GM12878 (cell line): ENCODE measurements at regions not wholly inside any gene's neighbourhood (a gene's known extent, or its start where the extent isn't known, plus 50 kb on each side); places are given as distances from the start of the nearest gene placed in this dataset.

Source experiments
- ATAC-seq: fragments of 200-7000 bp; cut with Tn5 transposase; 3 replicates; pipeline ENCODE4 v1.9.1; 2020; ENCODE audit warnings: mild to moderate bottlenecking, moderate library complexity
- BruUV-seq: library from RNA; stranded (reverse); fragments of 400-500 nt; replicated peaks from 2 replicates; lab custom pipeline; 2021; lab: Mats Ljungman, UMichigan
- CTCF ChIA-PET: fragments of 300-600 bp; sonication (Branson Sonifier 250); formaldehyde crosslinking; extraction: SDS; loops from one replicate; lab custom pipeline; 2021; ENCODE audit warnings: inconsistent platforms; lab: Yijun Ruan, JAX
- POLR2A ChIA-PET: fragments of 350-600 bp; formaldehyde crosslinking; extraction: SDS; loops from one replicate; lab custom pipeline; 2021; ENCODE audit warnings: inconsistent platforms; lab: Charles Lee
- RAD21 ChIA-PET: fragments of 300-600 bp; sonication (Branson Sonifier 250); formaldehyde crosslinking; loops from one replicate; lab custom pipeline; 2023; ENCODE audit warnings: antibody characterized with exemption; ENCODE audit not compliant: unreplicated experiment; lab: Charles Lee
- SMC1A ChIA-PET: fragments of 300-600 bp; sonication (Branson Sonifier 250); formaldehyde crosslinking; loops from one replicate; lab custom pipeline; 2023; ENCODE audit not compliant: unreplicated experiment, uncharacterized antibody; lab: Charles Lee
- DNase-seq: peaks from one replicate; pipeline ENCODE4 v3.0.0-alpha.2; 2011; ENCODE audit warnings: low read depth, low spot score
- FAIRE-seq: peaks from 3 replicates; lab custom pipeline; 2011; peaks lifted over from hg19 to GRCh38; lab: Jason Lieb, UNC
- H2AFZ ChIP-seq: 2 replicates; pipeline ENCODE4 v1.6.0; 2011; ENCODE audit warnings: low read depth, low read length, control low read depth; ENCODE audit not compliant: control insufficient read depth
- H3K27ac ChIP-seq: 2 replicates; pipeline ENCODE4 v1.5.1; 2011; ENCODE audit warnings: control low read depth; ENCODE audit not compliant: control insufficient read depth, insufficient read depth
- H3K27me3 ChIP-seq, 2 experiments: replicated peaks in 1 of 2; 2 replicates each; pipeline versions ENCODE4 v1.6.0 to v1.6.1; 2011; ENCODE audit warnings: low read length in 1 of 2; ENCODE audit not compliant: control insufficient read depth in 2 of 2, insufficient read depth in 2 of 2
- H3K36me3 ChIP-seq, 2 experiments: 2 replicates each; pipeline ENCODE4 v1.5.1; 2011; ENCODE audit warnings: low read length in 1 of 2; ENCODE audit not compliant: control insufficient read depth in 2 of 2, insufficient read depth in 2 of 2
- H3K4me1 ChIP-seq: 2 replicates; pipeline ENCODE4 v1.6.1; 2011; ENCODE audit warnings: mild to moderate bottlenecking, low read length, moderate library complexity, mixed read lengths; ENCODE audit not compliant: control insufficient read depth, insufficient read depth
- H3K4me2 ChIP-seq: 2 replicates; pipeline ENCODE4 v1.6.0; 2011; ENCODE audit warnings: control low read depth; ENCODE audit not compliant: control insufficient read depth, insufficient read depth
- H3K4me3 ChIP-seq: fragments of 200-600 bp; sonication (generic); 2 replicates; pipeline ENCODE4 v1.5.1; 2016
- H3K79me2 ChIP-seq: 2 replicates; pipeline ENCODE4 v1.6.0; 2011; ENCODE audit warnings: low read length; ENCODE audit not compliant: control insufficient read depth, insufficient read depth
- H3K9ac ChIP-seq: 2 replicates; pipeline ENCODE4 v1.8.0; 2011; ENCODE audit warnings: low read length, control low read depth, mixed read lengths; ENCODE audit not compliant: control insufficient read depth, insufficient read depth
- H3K9me3 ChIP-seq: replicated peaks from 3 replicates; pipeline ENCODE4 v1.5.1; 2011; ENCODE audit warnings: mild to moderate bottlenecking, low read length; ENCODE audit not compliant: control insufficient read depth, insufficient read depth
- H4K20me1 ChIP-seq: 2 replicates; pipeline ENCODE4 v1.6.0; 2011; ENCODE audit not compliant: control insufficient read depth, insufficient read depth
- ATF7 ChIP-seq: fragments of 450-650 bp; IDR thresholded peaks from 2 replicates; pipeline ENCODE4 v1.6.1; 2016; ENCODE audit warnings: low read depth, mild to moderate bottlenecking
- BHLHE40 ChIP-seq, 2 experiments: fragments of 450-650 bp in 1 of 2; IDR thresholded peaks; 2 replicates each; pipeline ENCODE4 v1.6.1; 2011 to 2017; ENCODE audit warnings: low read depth in 2 of 2, borderline replicate concordance in 1 of 2, improper control_type of control experiment in 1 of 2, low read length in 1 of 2, mild to moderate bottlenecking in 1 of 2
- CBFB ChIP-seq: IDR thresholded peaks from 2 replicates; pipeline ENCODE4 v1.6.1; 2016; ENCODE audit warnings: antibody characterized with exemption, low read depth
- CEBPB ChIP-seq, 2 experiments: fragments of 150-350 bp in 1 of 2; IDR thresholded peaks; 2 replicates each; pipeline ENCODE4 v1.6.1; 2012 to 2014; ENCODE audit warnings: low read depth in 2 of 2, low read length in 2 of 2, borderline replicate concordance in 1 of 2, inconsistent platforms in 1 of 2
- EED ChIP-seq: sonication (generic); IDR thresholded peaks from 2 replicates; pipeline ENCODE4 v1.6.1; 2016; ENCODE audit warnings: antibody characterized with exemption, low read depth
- MAX ChIP-seq: IDR thresholded peaks from 2 replicates; pipeline ENCODE4 v1.6.1; 2012; ENCODE audit warnings: low read depth, low read length, improper control_type of control experiment
- MEF2B ChIP-seq: fragments of 450-650 bp; IDR thresholded peaks from 2 replicates; pipeline ENCODE4 v1.6.1; 2018; ENCODE audit warnings: mild to moderate bottlenecking, moderate library complexity; ENCODE audit not compliant: partially characterized antibody, poor library complexity, severe bottlenecking
- MTA3 ChIP-seq: IDR thresholded peaks from 2 replicates; pipeline ENCODE4 v1.6.1; 2012; ENCODE audit warnings: low read length, inconsistent platforms, borderline replicate concordance
- NFXL1 ChIP-seq: fragments of 450-650 bp; IDR thresholded peaks from 2 replicates; pipeline ENCODE4 v1.6.1; 2017; ENCODE audit warnings: antibody characterized with exemption, mild to moderate bottlenecking, borderline replicate concordance
- NFYB ChIP-seq: IDR thresholded peaks from 2 replicates; pipeline ENCODE4 v1.6.1; 2011; ENCODE audit warnings: low read depth, mild to moderate bottlenecking, low read length, improper control_type of control experiment, moderate library complexity; ENCODE audit not compliant: insufficient read depth
- PKNOX1 ChIP-seq: fragments of 450-650 bp; IDR thresholded peaks from 2 replicates; pipeline ENCODE4 v1.6.1; 2016; ENCODE audit warnings: mild to moderate bottlenecking
- POLR2AphosphoS2 ChIP-seq: IDR thresholded peaks from 2 replicates; pipeline ENCODE4 v1.6.1; 2011; ENCODE audit warnings: low read depth, mild to moderate bottlenecking, low read length, improper control_type of control experiment, moderate library complexity
- RFX5 ChIP-seq: IDR thresholded peaks from 2 replicates; pipeline ENCODE4 v1.6.1; 2011; ENCODE audit warnings: low read depth, low read length, improper control_type of control experiment
- STAT3 ChIP-seq: IDR thresholded peaks from 2 replicates; pipeline ENCODE4 v1.6.1; 2011; ENCODE audit warnings: low read depth, low read length, improper control_type of control experiment
- TCF7 ChIP-seq: IDR thresholded peaks from 2 replicates; pipeline ENCODE4 v1.6.1; 2014; ENCODE audit warnings: antibody characterized with exemption, borderline replicate concordance
- ZNF207 ChIP-seq: fragments of 450-650 bp; IDR thresholded peaks from 2 replicates; pipeline ENCODE4 v1.6.1; 2014; ENCODE audit warnings: antibody characterized with exemption, mild to moderate bottlenecking, borderline replicate concordance
- ZNF217 ChIP-seq: fragments of 450-650 bp; IDR thresholded peaks from 2 replicates; pipeline ENCODE4 v1.6.1; 2017; ENCODE audit warnings: antibody characterized with exemption, mild to moderate bottlenecking
- WGBS: methylation state at CpG from one replicate; pipeline ENCODE4 v1.1.6; 2016; ENCODE audit warnings: low lambda C conversion rate; ENCODE audit not compliant: insufficient replicate concordance, insufficient coverage; ENCODE audit errors: missing lambda C conversion rate; 5-methylcytosine and 5-hydroxymethylcytosine counted together
- in situ Hi-C: fragments of 300-500 bp; cut with MboI; formaldehyde crosslinking; loops from 9 replicates; pipeline ENCODE4 v1.14.3; 2018; ENCODE audit warnings: mixed read lengths
- intact Hi-C: fragments of 100-400 bp; cut with micrococcal nuclease; formaldehyde crosslinking; loops from one replicate; pipeline ENCODE4 v1.14.2; 2022; ENCODE audit not compliant: unreplicated experiment

- Histone ChIP-seq H2AFZ (no peak overlapping the region), H3K36me3 (no peaks in the 10 kb centered on the region), H4K20me1 (no peaks in the 10 kb centered on the region), H3K4me1 (no peaks in the 10 kb centered on the region), H3K9me3 (no peaks in the 10 kb centered on the region), H3K4me3 (no peak overlapping the region), H3K4me2 (no peak overlapping the region), H3K79me2 (no peaks in the 10 kb centered on the region), H3K27ac (no peak overlapping the region), H3K9ac (no peak overlapping the region), H3K27me3 (no peaks in the 10 kb centered on the region)
- BruUV-seq = no TSS peak
- WGBS = 54% methylated on average over 12 of the region's 12 CpGs
- no peak for DNase-seq
- ChIA-PET SMC1A (no interaction called here), POLR2A (no interaction called here), CTCF (no interaction called here), RAD21 (no interaction called here)
- TF ChIP-seq MAX = no peak
- no peak for TF ChIP-seq TCF7
- no peak for TF ChIP-seq CBFB
- no peak for TF ChIP-seq POLR2AphosphoS2
- no peak for TF ChIP-seq MEF2B
- no peak for TF ChIP-seq ZNF217
- no peak for TF ChIP-seq NFYB
- no peak for TF ChIP-seq EED
- no peak for TF ChIP-seq RFX5
- TF ChIP-seq CEBPB (IDR thresholded peaks at IDR 0.05; ENCODE audit: borderline replicate concordance in 1 of 2, low read depth in 2 of 2, low read length in 2 of 2) = no peak
- no peak for TF ChIP-seq BHLHE40 (IDR thresholded peaks at IDR 0.05; ENCODE audit: borderline replicate concordance in 1 of 2, low read depth in 2 of 2, low read length in 1 of 2)
- no peak for TF ChIP-seq ZNF207
- TF ChIP-seq MTA3 = no peak
- no peak for TF ChIP-seq PKNOX1
- no peak for TF ChIP-seq ATF7
- no peak for TF ChIP-seq NFXL1
- no peak for TF ChIP-seq STAT3
- in situ Hi-C loops = no loop called here
- no peak for ATAC-seq
- no peak for FAIRE-seq
- intact Hi-C loops = no loop called here
These were observed 108.4 kb downstream of the GATA6 start for GRCh38 chr18:22277758-22278157.
